KOPT-K1 (cell line): ENCODE measurements at regions not wholly inside any gene's neighbourhood (a gene's known extent, or its start where the extent isn't known, plus 50 kb on each side); places are given as distances from the start of the nearest gene placed in this dataset.

Experiments used
- H3K27ac ChIP-seq: fragments of 200-600 bp; sonication (generic); 2 replicates; pipeline ENCODE4 v1.5.1; 2016; ENCODE audit warnings: antibody characterized with exemption, mild to moderate bottlenecking, low read depth, low read length; ENCODE audit not compliant: poor library complexity, severe bottlenecking
- H3K36me3 ChIP-seq: fragments of 200-600 bp; sonication (generic); 2 replicates; pipeline ENCODE4 v1.5.1; 2017; ENCODE audit warnings: antibody characterized with exemption, mild to moderate bottlenecking, low read length, moderate library complexity; ENCODE audit not compliant: insufficient read depth
- H3K9me3 ChIP-seq: fragments of 200-600 bp; sonication (generic); 2 replicates; pipeline ENCODE4 v1.5.1; 2017; ENCODE audit warnings: antibody characterized with exemption, low read length, mild to moderate bottlenecking; ENCODE audit not compliant: insufficient read depth, poor library complexity, severe bottlenecking

DNA sequence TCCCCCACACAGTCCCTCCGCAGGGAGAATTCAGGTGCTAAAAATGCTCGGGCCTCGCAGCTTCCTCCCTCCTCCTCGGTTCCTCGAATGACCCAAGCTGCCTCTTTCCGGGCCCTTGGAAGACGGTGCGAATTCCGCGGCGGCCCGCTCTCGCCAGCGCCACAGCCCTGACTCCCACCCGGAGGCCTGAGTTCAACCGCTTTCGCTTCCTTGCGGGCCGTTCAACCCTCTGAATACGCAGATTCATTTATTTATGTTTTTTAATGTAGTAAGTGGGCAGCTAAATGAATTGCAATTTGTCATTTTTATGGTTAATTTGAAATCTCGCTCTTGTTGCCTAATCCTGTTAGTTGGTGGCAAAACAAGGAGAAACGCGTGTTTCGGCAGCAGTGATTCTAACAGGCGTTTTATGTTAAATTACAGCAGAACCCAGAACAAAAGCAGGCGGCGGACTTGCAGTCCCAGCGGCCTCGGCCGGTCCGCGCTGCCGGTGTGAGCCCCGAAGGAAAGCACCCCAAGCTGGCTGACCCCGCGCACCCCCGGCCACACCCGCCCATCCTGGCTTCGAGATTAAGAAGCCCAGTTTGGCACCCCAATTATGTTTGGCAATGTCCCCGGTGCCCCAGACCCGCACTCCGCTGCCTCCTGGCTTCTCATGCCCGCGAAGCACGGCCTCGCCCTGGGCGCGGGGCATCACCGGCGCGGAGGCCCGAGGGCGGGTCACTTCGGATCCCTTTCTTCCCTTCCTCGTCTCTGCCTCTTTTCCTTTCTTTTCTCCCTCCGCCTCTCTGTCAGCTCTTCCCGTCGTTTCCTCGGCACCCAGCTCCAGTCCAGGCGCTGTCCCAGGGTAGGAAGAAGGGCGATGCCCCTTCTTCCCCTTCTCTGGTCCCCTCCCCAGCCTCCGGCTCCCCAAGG lies 75.9 kb downstream of the INSIG1 start:
- H3K9me3 ChIP-seq = peaks cover 41% of the 10 kb centered on the region
- no peaks in the 10 kb centered on the region for H3K36me3 ChIP-seq
- no peak overlapping the region for H3K27ac ChIP-seq

DNA sequence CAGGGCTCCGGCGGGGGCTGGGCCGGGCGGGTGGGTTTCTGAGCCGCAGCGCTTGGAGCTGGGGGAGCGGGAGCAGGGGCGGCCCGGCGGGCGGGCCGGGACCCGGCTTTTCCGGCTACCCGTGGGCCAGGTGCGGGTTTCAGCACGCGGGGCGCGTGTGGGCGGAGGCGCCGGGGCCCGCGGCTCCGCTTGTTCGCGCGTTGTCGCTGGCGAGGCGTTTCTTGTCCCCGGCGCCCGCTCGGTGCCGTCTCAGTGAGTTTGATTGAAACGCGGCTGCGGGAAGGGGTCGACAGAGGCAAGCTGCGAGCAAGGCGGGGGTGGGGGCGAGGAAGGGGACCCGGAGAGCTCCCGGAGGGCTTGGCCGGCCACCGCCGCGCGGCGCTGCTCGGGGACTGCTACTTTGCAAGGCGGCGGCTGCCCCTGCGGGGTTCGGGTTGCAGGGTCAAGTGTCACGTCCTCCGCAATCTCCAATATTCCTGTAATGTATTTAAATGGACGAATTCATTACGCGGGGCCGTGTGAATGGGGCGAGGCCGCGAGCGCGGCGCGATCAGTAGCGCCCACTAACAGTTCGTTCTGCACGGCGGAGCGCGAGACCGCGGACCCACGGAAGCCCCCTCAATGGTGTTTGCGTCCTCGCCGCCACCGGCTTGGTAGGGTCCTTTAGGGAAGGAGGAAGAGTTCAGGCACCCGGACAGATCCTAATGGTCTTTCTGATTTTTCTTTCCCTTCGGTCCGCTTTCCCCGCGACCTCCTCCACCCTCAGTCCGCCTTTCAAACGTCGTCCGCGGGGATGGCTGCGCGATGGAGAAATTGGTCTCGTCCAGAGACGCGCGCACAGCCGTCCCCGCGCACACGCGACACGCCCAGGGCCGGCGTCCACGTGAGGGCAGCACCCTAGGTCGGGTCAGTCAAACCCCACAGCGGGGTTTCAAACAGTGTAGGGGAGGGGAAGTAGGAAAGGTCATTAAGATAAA lies 76.9 kb downstream of the INSIG1 start:
- Histone ChIP-seq H3K9me3 (peaks cover 41% of the 10 kb centered on the region), H3K27ac (no peak overlapping the region)

DNA sequence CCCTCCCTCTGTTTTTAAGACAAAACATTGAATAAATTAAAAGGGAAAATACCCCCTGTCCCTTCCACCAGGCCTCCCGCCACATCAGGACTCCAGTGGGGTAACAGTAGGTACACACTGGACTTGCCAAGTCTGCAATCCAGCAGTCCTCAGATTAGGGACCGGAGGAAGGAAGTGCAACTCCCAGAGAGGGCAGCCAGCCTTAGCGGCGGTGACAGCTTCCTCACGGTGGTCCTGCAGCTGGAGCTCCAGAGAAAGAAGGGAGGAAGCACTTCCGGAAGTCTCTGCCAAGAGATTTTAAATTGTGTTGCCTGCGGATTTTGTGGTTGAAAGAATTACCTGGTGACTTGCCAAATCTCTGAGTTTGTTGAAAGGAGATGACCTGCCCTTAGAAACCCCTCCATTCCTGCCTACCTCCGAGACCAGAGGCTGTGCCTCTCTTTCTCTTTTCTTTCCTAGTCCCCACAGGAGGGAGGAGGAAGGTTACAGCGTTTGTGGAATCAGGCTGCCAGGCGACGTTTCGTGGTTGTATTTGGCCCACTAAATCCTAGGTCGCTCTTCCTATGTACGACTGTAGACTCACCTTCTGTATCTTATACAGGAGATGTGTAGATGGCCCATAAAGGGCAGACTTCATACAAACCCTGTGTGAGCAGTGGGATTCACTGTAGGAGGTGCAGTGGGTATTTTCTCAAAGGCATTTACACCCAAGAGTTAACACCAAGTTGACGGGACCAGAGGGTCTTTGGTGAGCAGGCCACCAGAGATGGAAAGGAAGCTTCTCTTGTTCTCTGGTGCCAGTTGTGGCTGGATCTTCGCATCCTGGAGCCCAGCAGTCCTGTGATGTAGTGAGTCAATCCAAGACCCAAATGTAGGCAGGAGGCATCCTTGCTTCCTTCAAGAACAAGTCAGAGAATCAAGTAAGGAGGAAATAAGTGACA lies 77.9 kb downstream of the INSIG1 start:
- H3K27ac ChIP-seq = no peak overlapping the region
- H3K36me3 ChIP-seq = no peaks in the 10 kb centered on the region

More for the DNA sequence above, 76.9 kb downstream of the INSIG1 start:
- no peaks in the 10 kb centered on the region for H3K36me3 ChIP-seq

DNA sequence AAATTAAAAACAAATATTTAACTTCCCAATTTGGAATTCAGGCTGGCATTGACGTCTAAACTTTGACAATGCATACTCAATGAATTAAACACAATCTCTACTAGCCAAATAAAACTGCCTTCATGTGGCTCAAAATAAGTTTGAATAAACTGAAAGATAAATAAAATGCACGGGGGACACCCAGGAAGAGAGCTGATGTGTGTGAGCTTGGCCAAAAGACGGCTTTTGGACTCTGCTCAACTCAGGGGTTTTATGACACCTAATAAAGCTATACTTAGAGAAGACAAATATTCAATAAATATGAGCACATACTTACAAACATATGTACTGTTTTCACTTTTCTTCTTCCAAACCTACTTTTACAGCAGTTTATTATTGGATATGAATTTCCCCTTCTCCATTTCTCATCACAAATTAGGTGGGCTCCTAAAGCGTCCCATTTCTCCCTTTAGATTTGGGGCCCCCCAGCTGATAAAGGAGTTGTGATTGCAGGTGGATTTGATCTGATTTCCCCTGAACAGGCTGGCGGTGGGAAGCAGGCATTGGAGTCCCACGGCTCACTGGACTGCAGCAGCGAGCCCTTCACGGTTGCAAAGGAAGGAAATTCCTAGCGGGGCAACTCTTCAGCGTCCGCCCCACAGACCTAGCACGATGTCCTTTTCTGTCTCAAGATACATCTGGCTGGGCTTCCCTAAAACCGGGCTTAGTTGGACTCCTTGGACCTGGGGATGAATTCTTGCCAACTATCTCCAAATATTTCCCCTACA lies 79.6 kb downstream of the INSIG1 start:
- peaks cover 30% of the 10 kb centered on the region for H3K9me3 ChIP-seq
- H3K36me3 ChIP-seq = no peaks in the 10 kb centered on the region
- no peak overlapping the region for H3K27ac ChIP-seq

More for the DNA sequence above, 77.9 kb downstream of the INSIG1 start:
- H3K9me3 ChIP-seq = peaks cover 41% of the 10 kb centered on the region

DNA sequence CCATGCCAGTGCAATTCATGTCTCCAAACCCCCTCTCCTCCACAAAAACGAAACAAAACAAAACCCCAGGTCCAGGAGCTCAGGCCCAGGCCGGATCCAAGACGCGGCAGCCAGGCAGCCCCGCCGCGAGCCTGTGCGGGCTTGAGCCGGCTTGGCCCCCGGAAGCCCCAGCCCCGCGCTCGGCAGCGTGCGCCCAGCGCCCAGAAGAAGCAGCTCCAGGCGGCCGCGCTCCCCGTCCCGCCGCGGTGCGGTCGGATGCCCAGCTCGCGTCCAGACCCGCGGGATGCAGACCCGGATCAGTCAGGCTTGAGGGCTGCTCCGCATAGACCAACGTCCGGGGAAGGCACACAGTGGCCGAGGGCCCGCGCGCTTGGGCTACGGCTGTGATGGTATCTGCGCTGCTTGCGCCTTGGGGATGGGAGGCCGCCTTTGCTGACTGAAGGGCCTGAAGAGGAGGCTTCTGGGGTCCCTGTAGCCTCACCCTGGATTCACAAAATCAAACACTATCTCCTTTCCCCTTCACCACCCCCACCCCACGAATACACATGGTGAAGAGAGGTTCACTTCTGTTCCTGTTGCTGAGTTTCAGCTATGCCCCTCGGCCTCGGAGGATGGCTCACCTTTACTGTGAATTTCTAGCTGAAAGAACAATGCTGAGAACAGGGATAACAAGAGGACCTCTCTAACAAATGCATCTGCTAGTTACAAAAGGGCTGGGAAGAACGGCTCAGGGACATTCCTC lies 79.9 kb upstream of the EN2 start:
- Histone ChIP-seq H3K27ac (no peak overlapping the region), H3K9me3 (peaks cover 23% of the 10 kb centered on the region), H3K36me3 (no peaks in the 10 kb centered on the region)

DNA sequence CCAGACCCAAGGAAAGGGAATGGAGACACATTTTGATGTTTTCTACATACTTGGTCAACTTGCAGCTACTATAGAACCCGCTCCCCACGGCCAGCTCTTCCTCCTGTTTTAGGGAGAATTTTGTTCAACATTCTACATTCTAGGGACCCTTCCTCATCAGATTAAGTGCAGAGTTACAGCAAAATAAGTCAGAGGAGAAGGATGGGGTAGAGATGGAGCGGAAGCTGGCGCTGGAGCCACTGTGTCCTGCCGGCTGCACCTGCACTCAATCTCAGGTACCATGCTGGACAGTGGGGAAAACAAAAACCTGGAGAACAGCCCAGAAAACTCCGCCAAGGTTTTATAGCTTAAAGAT lies 79.4 kb upstream of the EN2 start:
- no peak overlapping the region for H3K27ac ChIP-seq
- no peaks in the 10 kb centered on the region for H3K36me3 ChIP-seq
- peaks cover 17% of the 10 kb centered on the region for H3K9me3 ChIP-seq

DNA sequence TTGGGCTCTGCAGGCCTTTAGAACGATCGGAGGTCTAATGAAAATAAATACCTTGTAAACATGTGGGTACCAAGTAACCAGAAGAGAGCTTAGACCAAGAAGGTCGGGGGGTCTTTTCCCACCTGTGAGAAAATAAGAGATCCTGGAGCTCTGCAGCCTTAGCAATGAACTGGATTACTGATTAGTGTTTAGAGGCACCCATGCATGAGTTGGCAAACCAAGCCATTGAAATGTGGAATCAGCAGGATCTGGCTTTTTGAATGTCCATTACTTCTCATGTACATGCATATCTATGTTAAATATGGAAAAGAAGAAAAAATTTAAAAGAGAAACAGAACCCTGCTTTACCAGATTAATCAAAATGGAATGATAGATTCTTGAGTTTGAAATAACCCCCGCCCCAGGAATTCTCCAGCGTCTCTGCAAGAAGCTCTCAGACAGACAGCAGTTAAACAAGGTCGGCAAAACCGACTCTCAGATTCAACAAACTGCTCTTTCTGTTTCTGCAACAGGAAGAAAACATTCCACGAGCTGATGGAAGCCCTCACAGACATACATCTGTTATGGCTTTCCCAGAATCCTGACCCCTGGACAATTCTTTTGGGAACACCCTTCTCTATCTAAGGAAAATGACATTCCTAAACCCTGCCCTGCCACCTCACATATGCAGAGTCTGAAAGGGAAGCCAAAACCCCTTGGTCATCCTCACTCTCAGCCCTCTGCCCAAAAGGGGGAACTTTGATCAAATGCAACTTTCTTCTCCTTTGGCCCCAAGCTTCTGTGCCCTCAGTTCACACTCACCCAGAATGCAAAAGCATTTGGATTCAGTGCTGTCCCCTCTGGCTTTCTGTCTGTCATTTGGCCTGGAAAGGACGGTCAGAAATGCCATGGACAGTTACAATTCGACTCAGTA lies 78.7 kb upstream of the EN2 start:
- Histone ChIP-seq H3K27ac (no peak overlapping the region), H3K36me3 (no peaks in the 10 kb centered on the region), H3K9me3 (peaks cover 11% of the 10 kb centered on the region)

DNA sequence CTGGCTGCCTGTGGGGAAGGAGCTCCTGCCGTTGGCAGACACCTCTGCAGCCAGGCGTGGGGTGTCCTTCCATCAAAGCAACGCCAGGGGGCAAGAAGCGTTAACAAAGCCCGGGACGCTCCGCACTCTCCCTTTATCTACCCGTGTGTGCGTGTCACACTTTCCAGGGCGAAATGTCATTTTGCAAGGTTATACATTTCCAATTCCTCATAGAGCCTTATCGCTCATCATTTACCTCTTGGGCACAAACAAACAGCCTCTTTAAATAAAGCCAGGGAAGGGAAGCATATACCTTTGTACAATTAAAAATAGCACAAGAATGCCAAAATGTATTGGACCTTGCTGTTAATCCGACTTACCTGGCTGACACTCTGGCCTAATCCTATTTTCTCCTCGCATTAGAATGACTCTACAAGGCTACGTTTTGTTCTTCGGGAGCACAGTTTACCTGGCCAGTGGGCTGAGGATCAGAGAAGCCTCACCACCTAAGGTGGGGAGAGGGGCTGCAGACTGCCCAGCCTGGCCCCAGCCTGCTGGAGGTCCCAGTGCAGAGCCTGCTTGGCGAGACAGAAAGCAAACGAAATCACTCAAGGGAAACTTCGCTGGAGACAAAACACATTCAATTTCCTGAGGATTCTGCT lies 77.6 kb upstream of the EN2 start:
- no peaks in the 10 kb centered on the region for H3K36me3 ChIP-seq
- no peak overlapping the region for H3K27ac ChIP-seq

DNA sequence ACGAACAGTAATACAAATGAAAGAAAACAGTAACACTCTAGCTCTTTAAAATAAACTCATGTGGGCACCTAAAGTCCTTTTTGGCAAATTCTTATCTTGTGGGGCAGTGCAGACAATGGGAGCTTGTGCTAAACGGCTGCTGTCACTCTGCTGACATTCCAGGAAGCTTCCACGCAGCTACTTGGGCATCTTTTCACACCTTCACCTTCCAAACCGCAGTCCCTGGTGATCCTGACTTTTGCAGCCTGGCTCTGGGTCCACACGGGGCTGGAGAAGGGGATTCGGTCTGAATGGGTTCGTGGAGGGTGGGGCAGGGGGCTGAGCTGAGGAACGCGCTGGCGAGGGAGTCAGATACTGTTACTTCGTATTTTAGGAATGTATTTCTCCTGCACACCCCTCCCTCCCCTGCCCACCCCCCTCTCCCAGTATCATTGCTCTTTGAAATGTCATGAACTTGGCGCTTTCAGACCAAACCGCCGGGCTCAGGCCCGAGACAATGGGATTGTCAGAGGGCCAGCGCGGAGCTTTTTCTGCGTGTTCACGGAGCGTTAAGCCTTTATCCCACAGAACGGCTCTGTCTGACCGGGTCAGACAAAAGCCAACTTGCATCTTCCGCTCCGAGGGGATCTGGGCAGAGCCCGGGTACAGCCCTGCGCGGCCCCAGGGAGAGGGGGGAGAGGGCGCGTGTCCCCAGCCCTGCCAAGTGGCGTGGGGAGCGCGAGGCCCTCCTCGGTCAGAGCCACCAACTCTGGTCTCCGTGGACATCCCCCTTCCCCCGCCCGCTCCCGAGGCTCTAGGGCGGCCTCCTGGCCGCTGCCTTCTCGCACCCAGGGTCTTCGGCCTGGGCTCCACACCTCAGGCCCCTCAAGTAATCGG lies 76.7 kb upstream of the EN2 start:
- Histone ChIP-seq H3K9me3 (no peaks in the 10 kb centered on the region), H3K36me3 (no peaks in the 10 kb centered on the region), H3K27ac (no peak overlapping the region)

More for the DNA sequence above, 77.6 kb upstream of the EN2 start:
- H3K9me3 ChIP-seq = no peaks in the 10 kb centered on the region

DNA sequence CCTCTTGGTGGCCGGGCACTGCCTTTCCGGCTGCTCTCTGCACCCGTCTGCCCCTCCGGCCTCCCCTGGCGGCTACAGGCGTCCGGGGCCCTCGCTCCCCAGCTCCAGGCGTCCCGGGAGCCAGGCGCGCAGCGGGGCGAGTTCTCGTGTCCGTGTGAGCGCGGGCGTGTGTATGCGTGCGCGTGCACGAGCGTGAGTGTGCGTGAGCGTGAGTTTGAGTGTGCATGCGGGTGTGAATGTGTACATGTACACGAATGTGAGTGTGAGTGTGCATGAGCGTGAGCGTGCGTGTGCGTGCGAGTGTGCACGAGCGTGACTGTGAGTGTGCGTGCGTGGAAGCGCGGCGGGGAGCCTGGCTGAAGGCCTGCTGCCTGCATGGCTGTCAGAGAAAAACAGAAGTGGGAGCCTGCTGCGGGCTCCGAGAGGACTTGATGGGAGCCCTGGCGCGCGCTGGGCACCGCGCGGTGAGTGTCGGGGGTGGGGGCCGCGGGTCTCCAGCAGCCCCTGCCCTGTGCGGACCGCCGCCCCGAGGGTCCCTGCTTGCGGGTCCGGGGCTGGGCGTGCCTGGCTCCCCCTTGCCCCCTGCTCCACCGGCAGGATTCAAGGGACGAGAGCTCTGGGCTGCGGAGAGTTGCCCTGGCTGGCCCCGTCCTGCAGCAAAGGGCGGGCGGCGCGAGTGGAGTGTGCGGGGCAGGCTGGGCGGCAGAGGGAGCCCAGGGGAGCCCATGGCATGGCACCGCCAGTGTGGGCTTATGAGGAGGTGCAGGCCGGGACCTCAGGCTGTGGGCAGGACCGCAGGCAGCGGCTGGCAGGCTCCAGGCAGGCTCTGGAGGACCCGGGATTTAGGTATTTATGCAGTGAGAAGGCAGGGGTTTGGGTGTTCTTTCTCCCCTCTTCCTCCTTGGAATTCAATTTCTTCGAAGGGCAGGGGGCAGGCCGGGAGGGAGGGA lies 75.8 kb upstream of the EN2 start:
- Histone ChIP-seq H3K36me3 (no peaks in the 10 kb centered on the region), H3K9me3 (no peaks in the 10 kb centered on the region), H3K27ac (no peak overlapping the region)

DNA sequence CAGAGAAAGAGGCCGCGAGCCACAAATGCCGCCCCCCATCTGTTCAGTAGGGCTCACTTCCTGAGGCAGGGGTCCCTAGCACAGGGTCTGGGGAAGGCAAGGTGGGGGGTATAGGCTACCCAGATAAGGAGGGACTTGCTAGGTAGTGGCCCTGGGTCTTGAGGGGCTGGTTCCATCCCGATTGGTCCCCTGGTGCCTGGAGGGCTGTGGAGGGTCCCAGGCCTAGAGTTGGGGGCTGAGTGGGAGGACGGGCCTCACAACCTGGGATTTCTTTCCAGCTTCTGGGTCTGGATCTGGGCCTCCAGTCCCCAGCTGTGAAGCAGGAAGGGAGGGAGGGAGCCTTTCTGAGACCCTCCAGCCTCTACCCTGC lies 75.1 kb upstream of the EN2 start:
- H3K27ac ChIP-seq = no peak overlapping the region
- H3K36me3 ChIP-seq = no peaks in the 10 kb centered on the region
- H3K9me3 ChIP-seq = no peaks in the 10 kb centered on the region
